ENCODE measurements at regions not wholly inside any gene's neighbourhood (a gene's known extent, or its start where the extent isn't known, plus 50 kb on each side); places are given as distances from the start of the nearest gene placed in this dataset.

DNA sequence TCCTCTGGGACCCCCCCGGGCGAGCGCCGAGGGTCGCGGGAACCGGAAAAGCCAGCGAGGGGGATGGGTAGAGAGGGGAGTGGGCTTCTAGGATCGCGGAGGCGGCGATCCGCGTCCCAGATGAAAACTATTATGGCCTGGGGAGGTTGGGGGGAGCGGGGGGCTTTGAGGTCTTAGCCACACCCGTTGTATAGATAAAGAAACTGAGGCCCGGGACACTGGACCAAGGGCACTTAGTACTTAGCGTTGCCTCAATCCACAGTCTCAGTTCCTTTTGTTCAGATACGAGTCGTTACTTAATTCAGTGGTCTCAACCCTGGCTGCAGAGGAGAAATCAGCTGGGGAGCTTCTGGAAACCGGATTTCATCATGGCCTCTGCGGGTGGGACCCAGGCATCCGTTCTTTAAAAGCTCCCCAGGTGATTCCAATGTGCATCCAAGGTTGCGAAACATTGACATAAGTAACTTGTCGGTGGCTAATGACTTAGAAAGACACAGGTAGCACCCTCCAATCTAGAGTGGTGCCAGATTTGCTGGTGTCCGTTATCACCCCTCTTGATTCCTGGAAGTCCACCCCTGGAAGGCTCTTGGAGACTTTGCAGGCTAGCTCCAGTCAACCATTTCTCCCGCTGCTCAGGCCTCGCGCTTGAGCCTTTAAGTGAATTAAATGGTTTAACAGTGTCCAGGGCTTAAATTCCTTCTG is 90.7 kb downstream of the GEMIN8 start:
- peak overlapping the region; percentile 52 for H3K4me3 ChIP-seq (ENCODE audit: low read depth, low read length)
- DNase-seq (ENCODE audit: low read depth): no peak
- TF ChIP-seq, protein P1, sequence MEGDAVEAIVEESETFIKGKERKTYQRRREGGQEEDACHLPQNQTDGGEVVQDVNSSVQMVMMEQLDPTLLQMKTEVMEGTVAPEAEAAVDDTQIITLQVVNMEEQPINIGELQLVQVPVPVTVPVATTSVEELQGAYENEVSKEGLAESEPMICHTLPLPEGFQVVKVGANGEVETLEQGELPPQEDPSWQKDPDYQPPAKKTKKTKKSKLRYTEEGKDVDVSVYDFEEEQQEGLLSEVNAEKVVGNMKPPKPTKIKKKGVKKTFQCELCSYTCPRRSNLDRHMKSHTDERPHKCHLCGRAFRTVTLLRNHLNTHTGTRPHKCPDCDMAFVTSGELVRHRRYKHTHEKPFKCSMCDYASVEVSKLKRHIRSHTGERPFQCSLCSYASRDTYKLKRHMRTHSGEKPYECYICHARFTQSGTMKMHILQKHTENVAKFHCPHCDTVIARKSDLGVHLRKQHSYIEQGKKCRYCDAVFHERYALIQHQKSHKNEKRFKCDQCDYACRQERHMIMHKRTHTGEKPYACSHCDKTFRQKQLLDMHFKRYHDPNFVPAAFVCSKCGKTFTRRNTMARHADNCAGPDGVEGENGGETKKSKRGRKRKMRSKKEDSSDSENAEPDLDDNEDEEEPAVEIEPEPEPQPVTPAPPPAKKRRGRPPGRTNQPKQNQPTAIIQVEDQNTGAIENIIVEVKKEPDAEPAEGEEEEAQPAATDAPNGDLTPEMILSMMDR (IDR thresholded peaks at IDR 0.05; ENCODE audit: low read depth, low read length, missing control alignments): no peak
- in situ Hi-C loops (cut with HindIII; ENCODE audit: low sequenced_read_pairs): no loop called here

DNA sequence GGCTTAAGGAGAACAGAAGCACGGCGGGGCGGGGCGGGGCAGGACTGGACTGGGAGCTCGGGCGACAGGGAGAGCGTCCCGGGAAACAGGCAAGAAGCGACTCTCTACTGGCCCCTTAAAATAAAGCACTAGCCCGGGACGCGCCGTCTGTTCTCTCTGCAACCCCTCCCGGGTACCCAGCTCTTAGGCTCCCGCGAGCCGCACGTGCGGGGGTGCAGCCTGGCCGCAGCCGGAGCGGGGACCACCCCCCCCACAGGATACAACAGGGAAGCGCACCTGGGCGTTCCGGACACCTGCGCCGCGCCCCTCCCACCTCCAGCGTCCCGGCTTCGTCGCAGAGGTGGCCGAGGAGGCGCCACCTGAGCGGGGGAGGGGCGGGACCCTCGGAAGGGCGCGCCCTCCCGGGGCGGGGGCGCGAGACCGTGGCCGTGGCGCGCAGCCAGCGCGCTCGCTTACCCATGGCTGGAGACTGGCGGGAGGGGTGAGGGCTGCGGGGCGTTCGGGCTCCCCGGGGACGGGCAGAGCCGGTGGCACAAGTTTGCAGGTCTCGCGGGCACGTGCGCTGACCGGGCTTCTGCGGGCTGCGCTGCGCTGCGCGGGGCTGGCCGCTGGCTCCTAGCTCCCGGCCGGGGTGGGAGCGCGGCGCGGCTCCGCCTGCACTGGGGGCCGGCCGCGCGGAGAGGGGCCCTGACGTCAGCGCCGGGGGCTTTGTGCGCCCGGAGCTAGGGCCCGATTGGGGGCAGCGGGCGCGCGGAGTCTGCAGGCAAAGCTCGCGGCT is 91.5 kb downstream of the GEMIN8 start:
- TF ChIP-seq, protein P1 (IDR thresholded peaks at IDR 0.05; ENCODE audit: low read depth, low read length, missing control alignments): no peak
- H3K4me3 ChIP-seq (ENCODE audit: low read depth, low read length): peak overlapping the region; percentile 52
- in situ Hi-C loops (cut with HindIII; ENCODE audit: low sequenced_read_pairs): no loop called here
- no peak for DNase-seq (ENCODE audit: low read depth)

DNA sequence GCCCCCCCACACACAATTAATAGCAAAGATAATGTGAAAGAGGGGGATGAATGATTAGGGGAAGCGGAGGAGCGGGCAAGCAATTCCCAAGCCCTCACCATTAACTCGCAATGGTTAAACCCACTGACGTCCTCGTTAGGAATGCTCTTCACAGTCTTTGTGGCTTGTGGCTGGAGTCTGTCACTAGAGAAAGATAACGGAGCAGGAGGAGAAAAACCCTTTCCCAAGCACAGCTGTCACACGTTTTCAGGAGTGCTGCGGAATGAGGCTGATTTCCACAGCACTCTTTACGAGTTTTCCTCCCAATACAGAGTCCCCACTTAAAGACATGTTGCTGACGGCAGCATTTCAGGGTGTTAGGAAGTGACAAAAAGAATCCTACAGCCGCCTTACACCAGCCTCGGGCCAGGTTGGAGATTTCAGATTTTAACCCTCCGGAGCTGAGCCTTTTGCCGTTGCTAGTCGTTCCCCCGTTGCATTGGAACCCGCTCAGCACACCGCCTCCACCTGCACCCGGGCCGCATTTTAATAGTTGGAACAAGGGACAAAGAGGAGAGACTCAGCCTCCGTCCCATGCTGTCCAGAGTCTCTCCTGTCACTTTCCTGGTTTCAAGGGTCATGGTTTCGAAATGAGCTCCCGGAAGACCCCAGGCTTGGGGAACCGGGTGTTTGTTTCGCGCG is 92.2 kb downstream of the GEMIN8 start:
- peak; percentile 49 for DNase-seq (ENCODE audit: low read depth)
- in situ Hi-C loops (cut with HindIII; ENCODE audit: low sequenced_read_pairs): no loop called here
- H3K4me3 ChIP-seq (ENCODE audit: low read depth, low read length): peak overlapping the region; percentile 52
- TF ChIP-seq, protein P1 (IDR thresholded peaks at IDR 0.05; ENCODE audit: low read depth, low read length, missing control alignments): no peak

DNA sequence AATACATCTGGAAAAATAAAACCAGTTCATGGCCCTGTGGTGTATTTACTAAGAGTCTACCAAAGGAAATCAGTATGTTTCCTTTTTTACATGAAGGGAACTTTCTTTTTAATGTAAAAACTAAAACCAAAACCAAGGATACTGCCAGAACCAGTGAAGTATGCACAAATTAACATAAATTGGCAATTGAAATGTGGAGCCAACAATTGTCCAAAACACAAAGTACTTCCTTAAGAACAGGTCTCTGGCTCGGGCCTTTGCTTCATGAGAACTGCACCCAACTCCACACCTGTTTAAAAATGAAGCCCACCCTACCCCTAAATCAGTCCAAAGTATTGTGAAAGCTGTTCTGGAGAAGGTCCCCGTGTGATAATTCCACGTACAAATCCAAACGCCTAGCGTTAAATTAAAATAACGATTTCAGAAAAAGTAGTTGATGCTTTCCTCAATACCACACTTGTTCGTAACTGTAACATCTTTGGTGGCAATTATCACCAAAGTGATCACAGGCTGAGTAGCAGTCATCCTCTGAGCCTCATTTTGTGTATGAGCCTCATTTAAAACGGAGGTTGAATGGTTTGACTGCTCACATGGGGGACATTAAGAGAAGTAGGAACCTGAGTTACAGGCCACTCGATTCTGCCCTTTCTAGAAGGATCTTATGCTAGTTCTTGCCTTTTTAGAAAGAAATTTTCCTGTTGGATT is 93.0 kb downstream of the GEMIN8 start:
- TF ChIP-seq, protein P1 (IDR thresholded peaks at IDR 0.05; ENCODE audit: low read depth, low read length, missing control alignments): no peak
- DNase-seq (ENCODE audit: low read depth): peak; percentile 32

DNA sequence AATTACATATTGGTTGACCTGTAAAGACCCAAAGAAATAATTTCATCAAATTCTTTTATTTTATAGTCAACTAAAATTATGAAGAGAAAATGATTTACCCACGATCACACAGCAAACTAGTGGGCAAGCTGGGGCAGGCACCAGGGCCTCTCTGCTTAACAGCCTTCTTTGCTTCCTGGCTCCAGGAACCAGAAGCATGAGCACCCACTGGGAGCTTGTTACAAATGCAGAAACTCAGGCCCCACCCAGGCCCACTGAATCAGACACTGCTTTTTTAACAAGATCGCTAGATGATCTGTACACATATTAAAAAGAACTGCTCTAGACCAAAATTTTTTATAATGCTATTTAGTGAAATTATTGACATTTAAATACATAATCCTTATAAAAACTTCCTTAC is 95.0 kb downstream of the GEMIN8 start:
- DNase-seq (ENCODE audit: low read depth): no peak
- TF ChIP-seq, protein P1 (IDR thresholded peaks at IDR 0.05; ENCODE audit: low read depth, low read length, missing control alignments): no peak
- in situ Hi-C loops (cut with HindIII; ENCODE audit: low sequenced_read_pairs): no loop called here

More for the DNA sequence above, 93.0 kb downstream of the GEMIN8 start:
- in situ Hi-C loops (cut with HindIII; ENCODE audit: low sequenced_read_pairs): no loop called here
- H3K4me3 ChIP-seq (ENCODE audit: low read depth, low read length): no peak overlapping the region

DNA sequence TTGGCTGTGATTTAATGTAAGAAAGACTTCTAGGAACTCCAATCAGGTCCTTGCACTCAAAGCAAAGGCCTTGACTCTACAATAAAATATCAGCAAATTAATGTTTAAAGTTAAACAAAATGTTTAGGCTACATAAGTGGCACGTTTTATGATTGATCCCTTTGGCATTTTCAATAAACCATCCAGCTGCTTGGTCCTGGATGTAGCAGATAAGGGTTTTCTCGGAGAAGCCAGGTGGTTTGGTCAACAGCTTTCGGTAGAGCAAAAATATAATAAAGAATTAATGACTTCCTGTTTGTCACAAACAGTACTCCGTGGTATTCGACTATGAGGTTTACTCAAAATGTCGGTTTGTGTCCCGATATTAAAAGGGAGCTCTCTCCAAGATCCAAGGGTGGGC is 95.8 kb downstream of the GEMIN8 start:
- in situ Hi-C loops (cut with HindIII; ENCODE audit: low sequenced_read_pairs): no loop called here
- DNase-seq (ENCODE audit: low read depth): no peak
- no peak overlapping the region for H3K4me3 ChIP-seq (ENCODE audit: low read depth, low read length)
- TF ChIP-seq, protein P1 (IDR thresholded peaks at IDR 0.05; ENCODE audit: low read depth, low read length, missing control alignments): no peak

More for the DNA sequence above, 95.0 kb downstream of the GEMIN8 start:
- no peak overlapping the region for H3K4me3 ChIP-seq (ENCODE audit: low read depth, low read length)
